ENCODE measurements at regions not wholly inside any gene's neighbourhood (a gene's known extent, or its start where the extent isn't known, plus 50 kb on each side); places are given as distances from the start of the nearest gene placed in this dataset.

- TF ChIP-seq TSHZ1 (tag by site-specific recombination; IDR thresholded peaks at IDR 0.05; ENCODE audit: borderline replicate concordance) (no peak), TCF7L2 (IDR thresholded peaks at IDR 0.05; ENCODE audit: borderline replicate concordance, low read depth, low read length) (no peak), HOXC10 (CRISPR knock-in tag; IDR thresholded peaks at IDR 0.05) (no peak), ZNF366 (tag by site-specific recombination; conservative IDR thresholded peaks at IDR 0.05) (no peak), OVOL3 (tag by site-specific recombination; IDR thresholded peaks at IDR 0.05) (no peak), ZNF549 (tag by site-specific recombination; IDR thresholded peaks at IDR 0.05) (no peak), ZNF747 (tag by site-specific recombination; IDR thresholded peaks at IDR 0.05) (no peak), ZNF510 (tag by site-specific recombination; IDR thresholded peaks at IDR 0.05; ENCODE audit: insufficient replicate concordance) (no peak), YY1 (tag by site-specific recombination; IDR thresholded peaks at IDR 0.05) (no peak), ZNF280C (tag by site-specific recombination; IDR thresholded peaks at IDR 0.05) (no peak), ZNF645 (tag by site-specific recombination; IDR thresholded peaks at IDR 0.05) (no peak)
Measured at GRCh38 chr11:106479646-106480045, 402.2 kb downstream of the AASDHPPT start (continued).

- Histone ChIP-seq H3K4me1 (ENCODE audit: control insufficient read depth, insufficient read depth, low read length) (no peaks in the 10 kb centered on the region), H3K27ac (ENCODE audit: extremely low read depth, low read depth, low read length) (no peak overlapping the region), H3K36me3 (ENCODE audit: control insufficient read depth in 2 of 2, insufficient read depth in 1 of 2, low read length in 2 of 2) (no peaks in the 10 kb centered on the region), H3K9me3 (ENCODE audit: control insufficient read depth, insufficient read depth, low read depth, low read length) (no peaks in the 10 kb centered on the region), H3K4me3 (ENCODE audit: low read depth, low read length) (no peak overlapping the region)
- no peak for TF ChIP-seq ZNF169 (tag by site-specific recombination; IDR thresholded peaks at IDR 0.05)
- ChIA-PET CTCF (no interaction called here), POLR2A (no interaction called here)
Measured at GRCh38 chr11:106480581-106481190, 403.2 kb downstream of the AASDHPPT start.

GRCh38 chr11:106482917-106483785 lies 405.7 kb downstream of the AASDHPPT start:
- H3K27ac ChIP-seq (ENCODE audit: extremely low read depth, low read depth, low read length): no peak overlapping the region
- CTCF ChIA-PET: interaction anchor here (0.6 to 1.3 kb wide), 3 partner anchors 34 to 555 kb away, joined by 3 to 4 read pairs (median 4); no protein-coding TSS in a partner anchor
- no peak overlapping the region for H3K4me3 ChIP-seq (ENCODE audit: low read depth, low read length)
- POLR2A ChIA-PET: no interaction called here
- no peaks in the 10 kb centered on the region for H3K36me3 ChIP-seq (ENCODE audit: control insufficient read depth in 2 of 2, insufficient read depth in 1 of 2, low read length in 2 of 2)
- no peaks in the 10 kb centered on the region for H3K9me3 ChIP-seq (ENCODE audit: control insufficient read depth, insufficient read depth, low read depth, low read length)
- H3K4me1 ChIP-seq (ENCODE audit: control insufficient read depth, insufficient read depth, low read length): no peaks in the 10 kb centered on the region
- no peak for TF ChIP-seq ZNF350 (tag by site-specific recombination; IDR thresholded peaks at IDR 0.05)
- TF ChIP-seq MYNN (tag by site-specific recombination; IDR thresholded peaks at IDR 0.05; ENCODE audit: borderline replicate concordance): no peak
- TF ChIP-seq ZNF549 (tag by site-specific recombination; IDR thresholded peaks at IDR 0.05): no peak
- no peak for TF ChIP-seq YY2 (tag by site-specific recombination; IDR thresholded peaks at IDR 0.05)
- no peak for TF ChIP-seq CTCF (tag by site-specific recombination; IDR thresholded peaks at IDR 0.05)
- TF ChIP-seq PRDM4 (tag by site-specific recombination; IDR thresholded peaks at IDR 0.05): no peak
- no peak for TF ChIP-seq ZNF362 (tag by site-specific recombination; IDR thresholded peaks at IDR 0.05)
- TF ChIP-seq ZFP37 (tag by site-specific recombination; IDR thresholded peaks at IDR 0.05): no peak

Data from HEK293 (cell line).